GM18502 (cell line): ENCODE measurements at regions not wholly inside any gene's neighbourhood (a gene's known extent, or its start where the extent isn't known, plus 50 kb on each side); places are given as distances from the start of the nearest gene placed in this dataset.
"Not testable (repeated sequence)": the region's sequence is repeated elsewhere in the genome, so short reads cannot be mapped to it uniquely, and the experiment has no call there.

Source experiments
- ATAC-seq: cut with Tn5 transposase; IDR thresholded peaks from one replicate; pipeline ENCODE4 v1.9.1; 2021; ENCODE audit warnings: mild to moderate bottlenecking; ENCODE audit not compliant: unreplicated experiment, poor library complexity

- no peak for ATAC-seq
Observed at GRCh38 chr5:74389531-74390305, 250.8 kb downstream of the ENC1 start.

GRCh38 chr5:74388411-74388810, 252.1 kb downstream of the ENC1 start:
- not testable (repeated sequence) for ATAC-seq

GRCh38 chr5:74386571-74387334, 253.8 kb downstream of the ENC1 start:
- ATAC-seq = no peak

GRCh38 chr5:74384851-74385250, 255.7 kb downstream of the ENC1 start:
- ATAC-seq = no peak

GRCh38 chr5:74382987-74383593, 257.4 kb downstream of the ENC1 start:
- no peak for ATAC-seq

GRCh38 chr5:74382123-74382855, 258.2 kb downstream of the ENC1 start:
- no peak for ATAC-seq

GRCh38 chr5:74380193-74380592, 260.3 kb downstream of the ENC1 start:
- ATAC-seq = no peak

- no peak for ATAC-seq
Observed at GRCh38 chr5:74378464-74378863, 262.1 kb downstream of the ENC1 start.

GRCh38 chr5:74376187-74376586, 264.3 kb downstream of the ENC1 start:
- no peak for ATAC-seq

- no peak for ATAC-seq
Observed at GRCh38 chr5:74375271-74375670, 265.3 kb downstream of the ENC1 start.

- no peak for ATAC-seq
Observed at GRCh38 chr5:74374656-74375055, 265.9 kb downstream of the ENC1 start.

GRCh38 chr5:74373076-74373475, 267.5 kb downstream of the ENC1 start:
- no peak for ATAC-seq

GRCh38 chr5:74372502-74373064, 267.9 kb downstream of the ENC1 start:
- ATAC-seq = no peak

- no peak for ATAC-seq
Observed at GRCh38 chr5:74372051-74372450, 268.5 kb downstream of the ENC1 start.

- no peak for ATAC-seq
Observed at GRCh38 chr5:74371621-74372020, 268.9 kb downstream of the ENC1 start.

GRCh38 chr5:74370168-74370567, 270.4 kb downstream of the ENC1 start:
- ATAC-seq = no peak

GRCh38 chr5:74369173-74369572, 271.4 kb downstream of the ENC1 start:
- ATAC-seq = no peak

- no peak for ATAC-seq
Observed at GRCh38 chr5:74367934-74368333, 272.6 kb downstream of the ENC1 start.

- no peak for ATAC-seq
Observed at GRCh38 chr5:74367241-74367733, 273.2 kb downstream of the ENC1 start.

GRCh38 chr5:74365723-74366122, 274.8 kb downstream of the ENC1 start:
- no peak for ATAC-seq
